ENCODE measurements at regions not wholly inside any gene's neighbourhood (a gene's known extent, or its start where the extent isn't known, plus 50 kb on each side); places are given as distances from the start of the nearest gene placed in this dataset.
"Not testable (repeated sequence)": the region's sequence is repeated elsewhere in the genome, so short reads cannot be mapped to it uniquely, and the experiment has no call there.

DNA sequence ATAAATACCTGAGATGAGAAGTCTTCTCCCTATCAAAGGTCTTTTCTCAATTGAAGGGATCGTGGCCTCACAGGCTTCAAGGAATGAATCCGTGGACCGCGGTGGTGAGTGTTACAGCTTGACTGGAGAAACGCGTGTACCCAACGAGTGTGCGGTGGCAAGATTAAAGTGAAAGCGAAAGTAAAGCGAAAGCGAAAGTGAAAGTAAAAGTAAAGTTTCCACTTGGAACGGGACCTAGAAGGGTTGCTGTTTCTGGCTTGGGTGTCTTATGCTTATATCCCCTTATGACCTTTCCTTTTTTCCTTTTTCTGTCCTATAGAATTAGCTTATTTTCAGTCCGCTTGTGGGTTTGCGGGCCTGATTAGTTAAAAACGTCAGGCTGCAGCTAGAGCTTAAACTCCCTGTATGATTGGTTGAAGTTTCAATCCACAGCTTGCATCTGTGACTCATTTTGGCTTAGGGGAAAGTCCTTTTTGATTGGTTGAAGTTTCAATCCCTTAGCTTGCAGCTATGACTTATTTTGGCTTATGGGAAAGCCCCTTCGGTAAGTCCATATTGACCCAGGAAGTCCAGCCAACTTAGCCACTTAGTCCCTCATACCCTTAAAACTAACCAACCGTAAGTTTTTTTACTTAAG is 924.3 kb upstream of the CDH10 start:
- no peak for DNase-seq (ENCODE audit: low read depth)

GRCh38 chr5:25568294-25568693 is 923.5 kb upstream of the CDH10 start:
- DNase-seq (ENCODE audit: low read depth) = no peak

DNA sequence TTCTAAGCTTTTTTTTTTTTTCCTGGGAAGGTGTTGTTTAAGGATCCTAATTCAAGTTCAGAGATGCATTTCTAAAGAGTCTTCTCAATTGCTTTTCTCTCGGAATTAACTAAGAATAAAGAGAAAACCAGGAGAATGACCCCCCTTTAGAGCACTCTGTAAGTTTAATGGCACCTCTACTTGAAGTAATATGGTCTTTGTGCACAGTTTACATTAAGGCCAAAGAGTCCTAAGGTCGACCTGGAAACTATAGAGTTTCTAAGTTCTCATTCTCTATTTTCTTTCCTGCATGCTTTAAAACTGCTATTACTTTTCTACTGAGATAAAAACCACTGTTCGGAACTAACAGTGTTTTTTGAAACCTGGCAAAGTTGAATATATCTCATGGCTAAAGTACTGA is 923.1 kb upstream of the CDH10 start:
- DNase-seq (ENCODE audit: low read depth) = no peak

DNA sequence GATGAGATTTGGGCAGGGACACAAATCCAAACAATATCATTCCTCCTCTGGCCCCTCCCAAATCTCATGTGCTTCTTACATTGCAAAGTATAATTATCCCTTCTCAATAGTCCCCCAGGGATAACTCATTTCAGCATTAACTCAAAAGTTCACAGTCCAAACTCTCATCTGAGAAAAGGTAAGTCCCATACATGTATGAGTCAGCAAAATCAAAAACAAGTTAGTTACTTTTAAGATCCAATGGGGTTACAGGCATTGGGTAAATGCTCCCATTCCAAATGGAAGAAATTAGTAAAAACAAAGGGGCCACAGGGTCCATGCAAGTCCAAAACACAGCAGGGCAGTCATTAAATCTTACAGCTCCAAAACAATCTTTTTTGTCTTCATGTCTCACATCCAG is 917.9 kb upstream of the CDH10 start:
- DNase-seq (ENCODE audit: low read depth) = no peak

DNA sequence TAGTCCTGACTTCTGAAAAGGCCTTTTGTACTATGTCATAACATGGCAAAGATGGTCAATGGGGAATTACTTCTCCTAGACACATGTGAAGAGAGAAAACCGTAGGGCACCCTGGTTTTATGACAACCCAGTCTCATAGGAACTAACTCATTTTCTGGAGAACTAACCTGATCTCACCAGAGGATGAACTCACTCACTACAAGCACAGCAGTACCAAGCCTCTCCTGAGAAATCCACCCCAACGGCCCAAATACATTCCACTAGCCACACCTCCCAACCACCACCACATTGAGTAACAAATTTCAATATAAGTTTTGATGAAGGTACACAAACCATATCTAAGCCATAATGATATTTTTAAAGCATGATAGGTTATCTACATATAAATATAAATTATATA is 909.3 kb upstream of the CDH10 start:
- DNase-seq (ENCODE audit: low read depth) = no peak

DNA sequence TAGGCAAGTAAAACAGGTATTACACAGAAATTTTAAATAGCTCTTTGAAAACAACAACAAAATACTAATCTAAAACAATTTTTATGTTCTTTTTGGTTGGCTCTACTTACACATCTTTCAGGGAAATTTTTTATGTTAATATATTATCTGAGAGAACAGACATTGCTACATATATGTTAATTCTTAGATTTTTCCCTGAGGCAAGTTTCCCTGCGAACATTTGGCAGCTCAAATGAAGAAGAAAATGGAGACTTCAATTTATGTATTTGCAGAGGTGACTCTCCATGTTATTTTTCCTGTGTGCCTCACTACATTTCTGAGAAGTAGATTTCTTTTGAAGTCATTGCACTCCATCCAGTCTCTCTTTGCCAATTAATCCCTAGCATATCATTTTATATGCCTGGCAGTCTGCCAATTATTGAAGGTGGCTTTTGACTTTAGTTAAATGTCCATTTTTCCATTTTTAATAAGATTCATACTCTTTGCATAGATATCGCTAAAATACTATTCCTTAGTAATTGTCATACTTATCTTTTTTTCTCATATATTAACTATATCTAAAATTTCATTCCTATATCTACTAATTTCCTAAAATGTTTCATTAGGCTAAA is 908.2 kb upstream of the CDH10 start:
- DNase-seq (ENCODE audit: low read depth) = no peak

- no peak for DNase-seq (ENCODE audit: low read depth)
Observed at GRCh38 chr5:25550793-25551192, 906.0 kb upstream of the CDH10 start.

DNA sequence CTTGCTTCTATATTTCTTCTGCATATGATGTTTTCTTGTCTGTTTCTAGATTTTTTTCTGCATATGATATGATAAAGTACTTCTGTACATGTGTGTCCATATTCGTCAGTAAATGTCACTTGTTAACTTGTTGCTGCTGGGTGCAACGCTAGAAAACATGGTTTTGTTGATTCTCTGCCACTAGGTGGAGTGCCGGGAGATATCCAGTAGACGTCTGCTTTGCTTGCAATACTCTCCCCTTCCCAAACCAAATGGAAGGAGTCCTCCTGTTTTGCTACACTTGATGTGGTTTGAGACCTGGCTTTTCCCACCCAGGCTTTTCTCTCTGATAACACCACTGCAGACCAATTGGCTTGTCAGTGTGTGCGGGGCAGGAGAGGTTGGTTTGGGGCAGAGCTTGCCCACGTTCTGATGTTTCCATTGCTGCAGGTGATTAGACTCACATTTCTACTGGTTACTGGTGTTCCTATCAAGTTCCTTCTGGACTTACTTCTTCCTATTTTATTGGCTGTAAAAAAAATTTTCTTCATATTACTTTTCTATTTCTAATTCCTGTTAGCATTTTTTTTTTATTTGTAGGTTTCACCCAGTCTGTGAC is 900.0 kb upstream of the CDH10 start:
- no peak for DNase-seq (ENCODE audit: low read depth)

DNA sequence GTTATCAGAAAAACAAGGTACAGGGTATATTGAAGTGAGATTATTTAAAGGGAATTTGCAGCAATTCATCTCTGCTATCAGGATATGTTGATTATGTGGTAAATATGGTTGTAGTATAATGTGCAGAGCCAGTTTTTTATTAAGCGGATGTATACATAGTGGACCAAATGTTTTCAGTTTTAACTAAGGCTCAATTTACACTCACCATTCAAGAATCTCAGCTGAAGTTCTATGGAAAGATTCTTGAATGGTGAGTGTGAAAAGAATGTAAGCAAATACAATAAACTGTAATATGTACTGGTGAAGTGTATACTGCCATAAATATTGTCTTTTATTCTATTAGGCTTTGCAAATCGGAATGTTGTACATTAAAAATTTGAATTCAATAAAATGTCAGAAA is 895.9 kb upstream of the CDH10 start:
- DNase-seq (ENCODE audit: low read depth) = no peak

DNA sequence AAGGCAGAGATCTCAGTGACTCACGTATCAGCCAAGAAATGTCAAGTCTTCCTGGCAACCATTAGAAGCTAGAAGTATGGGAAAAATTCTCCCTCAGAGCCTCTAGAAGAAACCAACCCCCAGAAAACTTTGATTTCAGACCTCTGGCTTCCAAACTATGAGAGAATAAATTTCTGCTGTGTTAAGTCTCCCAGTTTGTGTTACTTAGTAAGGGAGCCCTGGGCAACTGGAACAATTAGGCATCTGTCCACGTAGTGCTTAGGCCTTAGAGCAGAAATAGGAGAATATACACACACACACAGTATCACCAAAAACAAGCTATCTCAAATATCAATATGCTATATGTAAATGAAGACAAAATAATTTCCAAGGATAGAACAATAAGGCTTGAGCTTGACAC is 894.8 kb upstream of the CDH10 start:
- no peak for DNase-seq (ENCODE audit: low read depth)

DNA sequence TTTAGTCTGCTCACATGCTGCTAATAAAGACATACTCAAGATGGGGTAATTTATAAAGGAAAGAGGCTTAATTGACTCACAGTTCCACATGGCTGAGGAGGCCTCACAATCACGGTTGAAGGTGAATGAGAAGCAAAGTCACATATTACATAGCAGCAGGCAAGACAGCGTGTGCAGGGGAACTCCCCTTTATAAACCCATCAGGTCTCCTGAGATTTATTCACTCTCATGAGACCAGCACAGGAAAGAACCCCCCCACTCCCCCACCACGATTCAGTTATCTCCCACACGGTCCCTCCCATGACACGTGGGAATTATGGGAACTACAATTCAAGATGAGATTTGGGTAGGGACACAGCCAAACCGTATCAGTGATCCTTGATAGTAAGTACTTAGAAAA is 891.7 kb upstream of the CDH10 start:
- not testable (repeated sequence) for DNase-seq (ENCODE audit: low read depth)

DNA sequence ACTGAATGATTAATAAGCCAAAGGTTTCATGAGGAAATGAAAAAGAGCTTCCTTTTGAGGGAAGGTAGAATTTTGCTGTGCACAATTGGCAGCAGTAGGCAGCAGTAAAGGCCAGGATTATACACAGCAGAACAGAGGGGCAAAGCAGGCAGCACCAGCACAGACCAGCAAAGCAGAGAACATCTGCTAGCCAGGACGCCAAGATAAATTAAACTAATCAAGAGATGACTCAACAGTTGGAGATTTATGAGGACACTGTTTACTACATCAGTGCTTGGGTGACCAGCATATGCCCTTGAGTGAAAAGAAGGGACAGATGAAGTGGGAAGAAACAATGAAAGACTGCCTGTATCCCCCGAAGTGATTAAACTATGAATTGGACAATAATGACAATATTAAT is 871.4 kb upstream of the CDH10 start:
- no peak for DNase-seq (ENCODE audit: low read depth)

- no peak for DNase-seq (ENCODE audit: low read depth)
Observed at GRCh38 chr5:25515525-25515924, 870.7 kb upstream of the CDH10 start.

DNA sequence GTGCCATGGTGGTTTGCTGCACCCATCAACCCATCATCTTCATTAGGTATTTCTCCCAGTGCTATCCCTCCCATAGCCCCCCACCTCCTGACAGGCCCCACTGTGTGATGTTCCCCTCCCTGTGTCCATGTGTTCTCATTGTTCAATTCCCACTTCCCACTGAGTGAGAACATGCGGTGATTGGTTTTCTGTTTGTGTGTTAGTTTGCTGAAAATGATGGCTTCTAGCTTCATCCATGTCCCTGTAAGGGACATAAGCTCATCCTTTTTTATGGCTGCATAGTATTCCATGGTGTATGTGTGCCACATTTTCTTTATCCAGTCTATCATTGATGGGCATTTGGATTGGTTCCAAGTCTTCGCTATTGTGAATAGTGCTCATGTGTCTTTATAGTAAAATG is 865.9 kb upstream of the CDH10 start:
- DNase-seq (ENCODE audit: low read depth) = not testable (repeated sequence)

- not testable (repeated sequence) for DNase-seq (ENCODE audit: low read depth)
Observed at GRCh38 chr5:25508011-25508410, 863.2 kb upstream of the CDH10 start.

DNA sequence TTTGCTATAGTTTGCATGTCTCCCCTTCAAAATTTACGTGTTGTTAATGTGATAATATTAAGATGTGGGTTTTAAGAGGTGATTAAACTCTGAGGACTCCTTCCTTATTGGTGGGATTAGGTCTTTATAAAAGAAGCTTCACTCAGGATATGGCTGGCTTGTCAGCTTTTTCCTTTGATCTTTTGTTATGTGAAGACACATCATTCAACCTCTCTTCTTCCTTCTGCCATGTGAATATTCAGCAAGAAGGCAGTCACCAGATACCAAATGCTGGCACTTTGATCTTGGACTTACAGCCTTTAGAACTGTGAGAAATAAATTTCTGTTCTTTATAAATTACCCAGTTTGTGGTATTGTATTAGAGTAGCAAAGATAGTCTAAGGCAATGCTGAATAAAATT is 855.9 kb upstream of the CDH10 start:
- no peak for DNase-seq (ENCODE audit: low read depth)

DNA sequence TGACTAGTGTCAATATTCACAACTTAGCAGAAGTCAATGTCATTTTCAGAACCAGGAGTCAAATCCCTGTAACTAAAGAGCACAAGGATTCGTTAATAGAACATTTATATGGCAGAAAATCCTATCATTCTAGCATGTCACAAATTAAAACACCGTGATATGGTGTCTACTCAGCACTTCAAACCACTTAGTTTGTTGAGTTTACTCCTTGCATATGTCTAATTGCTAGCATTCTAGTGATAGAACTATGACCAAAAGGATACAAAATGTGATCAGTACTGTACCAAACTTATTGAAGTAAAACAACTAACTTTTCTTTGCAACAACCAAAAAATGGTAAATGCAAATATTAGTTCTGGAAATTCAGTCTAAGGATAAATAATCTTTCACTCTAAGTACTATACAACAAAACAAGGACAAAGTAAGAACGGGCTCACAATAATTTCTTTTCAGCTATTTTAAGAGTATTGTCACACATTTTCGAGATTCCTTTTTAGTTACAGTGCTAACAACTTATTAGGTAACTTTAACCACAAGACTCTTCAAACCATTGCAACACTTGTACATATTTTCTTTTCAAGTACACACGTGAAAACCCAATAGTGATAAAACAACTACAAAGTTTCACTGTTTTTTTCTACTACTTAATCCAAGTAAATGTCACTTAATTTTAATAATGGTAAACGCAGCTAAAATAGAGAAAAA is 845.2 kb upstream of the CDH10 start:
- no peak for DNase-seq (ENCODE audit: low read depth)

- DNase-seq (ENCODE audit: low read depth) = no peak
Observed at GRCh38 chr5:25488119-25488518, 843.3 kb upstream of the CDH10 start.

DNA sequence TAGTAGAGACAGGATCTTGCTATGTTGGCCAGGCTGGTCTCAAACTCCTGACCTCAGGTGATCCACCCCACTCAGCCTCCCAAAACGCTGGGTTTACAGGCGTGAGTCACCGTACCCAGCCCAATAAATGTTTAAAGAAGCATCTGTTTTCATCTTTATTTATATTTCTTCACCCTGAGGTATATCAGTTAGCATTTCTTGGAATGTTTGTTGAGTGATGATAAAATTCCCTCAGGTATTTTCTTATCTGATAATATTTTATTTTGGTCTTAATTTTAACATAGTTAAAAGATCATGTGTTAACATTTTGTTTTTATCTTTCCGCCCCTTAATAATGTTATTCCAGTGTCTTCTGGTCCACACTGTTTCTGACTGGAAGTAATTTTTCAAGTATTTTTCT is 839.6 kb upstream of the CDH10 start:
- no peak for DNase-seq (ENCODE audit: low read depth)

DNA sequence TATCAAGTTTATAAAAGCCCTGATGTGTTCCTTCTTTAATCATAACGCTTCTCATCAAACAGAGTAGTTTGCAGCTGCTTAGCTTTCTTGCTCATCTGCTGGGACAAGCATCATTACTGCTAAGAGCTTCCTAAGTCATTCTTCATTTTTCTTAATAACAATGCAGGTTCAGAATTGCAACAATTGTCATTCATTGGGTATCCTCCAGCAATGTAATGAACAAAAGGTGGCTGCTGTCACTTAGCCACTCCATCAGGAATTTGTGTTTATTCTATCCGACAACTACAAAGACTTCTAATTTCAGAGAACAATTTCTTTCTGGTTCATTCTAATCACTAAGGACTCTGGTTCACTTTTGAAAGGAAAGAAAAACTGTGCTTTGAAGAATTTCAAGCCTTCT is 836.7 kb upstream of the CDH10 start:
- DNase-seq (ENCODE audit: low read depth) = no peak

- DNase-seq (ENCODE audit: low read depth) = no peak
Observed at GRCh38 chr5:25459082-25459481, 814.3 kb upstream of the CDH10 start.

- DNase-seq (ENCODE audit: low read depth) = no peak
Observed at GRCh38 chr5:25458628-25459027, 813.9 kb upstream of the CDH10 start.

GRCh38 chr5:25453500-25453899 is 808.7 kb upstream of the CDH10 start:
- no peak for DNase-seq (ENCODE audit: low read depth)
